GM23338 (cell line): ENCODE measurements at regions not wholly inside any gene's neighbourhood (a gene's known extent, or its start where the extent isn't known, plus 50 kb on each side); places are given as distances from the start of the nearest gene placed in this dataset.

Source experiments
- ATAC-seq: fragments of 200-7000 bp; cut with Tn5 transposase; 3 replicates; pipeline ENCODE4 v1.9.1; 2020
- DNase-seq: peaks from one replicate; pipeline ENCODE4 v3.0.0-alpha.2; 2015; ENCODE audit warnings: low spot score
- H2AFZ ChIP-seq: fragments of 200-600 bp; sonication (generic); 2 replicates; pipeline ENCODE4 v1.8.0; 2016; ENCODE audit warnings: antibody characterized with exemption, mild to moderate bottlenecking, moderate library complexity
- H3F3A ChIP-seq: fragments of 200-600 bp; sonication (generic); replicated peaks from 2 replicates; pipeline ENCODE4 v1.8.0; 2017; ENCODE audit warnings: antibody characterized with exemption, mixed run types, low read depth
- H3K27ac ChIP-seq: fragments of 200-600 bp; sonication (generic); 2 replicates; pipeline ENCODE4 v1.6.1; 2016; ENCODE audit warnings: low read depth
- H3K27me3 ChIP-seq: fragments of 200-600 bp; sonication (generic); 2 replicates; pipeline ENCODE4 v1.8.0; 2016; ENCODE audit warnings: mild to moderate bottlenecking, mixed run types, moderate library complexity; ENCODE audit not compliant: insufficient read depth
- H3K36me3 ChIP-seq: fragments of 200-600 bp; sonication (generic); 2 replicates; pipeline ENCODE4 v1.8.0; 2016; ENCODE audit warnings: mild to moderate bottlenecking; ENCODE audit not compliant: insufficient read depth
- H3K4me1 ChIP-seq: fragments of 200-600 bp; sonication (generic); 2 replicates; pipeline ENCODE4 v1.8.0; 2016; ENCODE audit warnings: mild to moderate bottlenecking, moderate library complexity; ENCODE audit not compliant: insufficient read depth
- H3K4me2 ChIP-seq: fragments of 200-600 bp; sonication (generic); 2 replicates; pipeline ENCODE4 v1.7.1; 2017; ENCODE audit warnings: mixed run types
- H3K4me3 ChIP-seq: fragments of 200-600 bp; sonication (generic); 2 replicates; pipeline ENCODE4 v1.6.1; 2016; ENCODE audit warnings: mixed run types
- H3K79me2 ChIP-seq: fragments of 200-600 bp; sonication (generic); replicated peaks from 2 replicates; pipeline ENCODE4 v1.8.0; 2017; ENCODE audit warnings: mild to moderate bottlenecking; ENCODE audit not compliant: insufficient read depth
- H3K9me2 ChIP-seq: fragments of 200-600 bp; sonication (generic); 2 replicates; pipeline ENCODE4 v1.8.0; 2017; ENCODE audit not compliant: insufficient read depth
- H4K20me1 ChIP-seq: fragments of 200-600 bp; sonication (generic); replicated peaks from 2 replicates; pipeline ENCODE4 v1.8.0; 2017; ENCODE audit warnings: mild to moderate bottlenecking; ENCODE audit not compliant: insufficient read depth
- H3K27ac Mint-ChIP-seq: 2 replicates; pipeline ENCODE4 v1.8.0; 2020; ENCODE audit warnings: inconsistent platforms, mild to moderate bottlenecking, moderate library complexity, mixed read lengths
- H3K27me3 Mint-ChIP-seq: 3 replicates; pipeline ENCODE4 v1.8.0; 2022; ENCODE audit warnings: low read depth, mild to moderate bottlenecking, moderate library complexity, mixed read lengths, inconsistent platforms; ENCODE audit not compliant: insufficient read depth, poor library complexity
- H3K36me3 Mint-ChIP-seq: 3 replicates; pipeline ENCODE4 v1.8.0; 2021; ENCODE audit warnings: low read depth, mild to moderate bottlenecking, inconsistent platforms, moderate library complexity, mixed read lengths
- H3K4me1 Mint-ChIP-seq: 3 replicates; pipeline ENCODE4 v1.8.0; 2020; ENCODE audit warnings: mild to moderate bottlenecking, inconsistent platforms, mixed read lengths
- H3K4me3 Mint-ChIP-seq: 3 replicates; pipeline ENCODE4 v1.8.0; 2021; ENCODE audit warnings: moderate library complexity, mild to moderate bottlenecking, inconsistent platforms, mixed read lengths
- H3K9me3 Mint-ChIP-seq: 3 replicates; pipeline ENCODE4 v1.8.0; 2020; ENCODE audit warnings: moderate library complexity, mild to moderate bottlenecking, inconsistent platforms, mixed read lengths
- CREB1 ChIP-seq: fragments of 250-450 bp; sonication (Bioruptor Pico); IDR thresholded peaks from 2 replicates; pipeline ENCODE4 v1.5.0; 2020; ENCODE audit warnings: low read depth, mild to moderate bottlenecking, moderate library complexity
- CTCF ChIP-seq, 2 experiments: fragments of 200-600 bp in 1 of 2; sonication (generic) in 1 of 2; conservative IDR thresholded peaks; 2 replicates each; pipeline versions ENCODE4 v1.5.1 to v1.6.1; 2016 to 2017; ENCODE audit warnings: antibody characterized with exemption in 2 of 2, low read depth in 2 of 2, mild to moderate bottlenecking in 2 of 2, moderate library complexity in 1 of 2
- ETS1 ChIP-seq: IDR thresholded peaks from 2 replicates; pipeline ENCODE4 v1.6.1; 2016; ENCODE audit warnings: antibody characterized with exemption
- EZH2 ChIP-seq: fragments of 200-600 bp; sonication (generic); IDR thresholded peaks from one replicate; pipeline ENCODE4 v1.8.0; 2017; ENCODE audit warnings: antibody characterized with exemption, mild to moderate bottlenecking, low read depth; ENCODE audit not compliant: unreplicated experiment
- EZH2phosphoT487 ChIP-seq: fragments of 200-600 bp; sonication (generic); IDR thresholded peaks from one replicate; pipeline ENCODE4 v1.8.1; 2018; ENCODE audit warnings: antibody characterized with exemption; ENCODE audit not compliant: unreplicated experiment
- JUNB ChIP-seq: IDR thresholded peaks from one replicate; pipeline ENCODE4 v1.6.1; 2016; ENCODE audit warnings: antibody characterized with exemption; ENCODE audit not compliant: unreplicated experiment
- NANOG ChIP-seq: IDR thresholded peaks from 2 replicates; pipeline ENCODE4 v1.6.1; 2016; ENCODE audit warnings: antibody characterized with exemption, borderline replicate concordance
- POLR2AphosphoS5 ChIP-seq: IDR thresholded peaks from 2 replicates; pipeline ENCODE4 v1.6.1; 2016; ENCODE audit warnings: antibody characterized with exemption, low read depth
- REST ChIP-seq: IDR thresholded peaks from one replicate; pipeline ENCODE4 v1.6.1; 2018; ENCODE audit warnings: antibody characterized with exemption; ENCODE audit not compliant: unreplicated experiment
- STAT1 ChIP-seq: IDR thresholded peaks from one replicate; pipeline ENCODE4 v1.6.1; 2016; ENCODE audit warnings: antibody characterized with exemption; ENCODE audit not compliant: unreplicated experiment
- ZNF114 ChIP-seq: fragments of 250-450 bp; sonication (Bioruptor Pico); IDR thresholded peaks from 2 replicates; pipeline ENCODE4 v1.5.0; 2020; ENCODE audit warnings: mild to moderate bottlenecking, moderate library complexity
- ZNF331 ChIP-seq: fragments of 250-450 bp; sonication (Bioruptor Pico); IDR thresholded peaks from 2 replicates; pipeline ENCODE4 v1.5.0; 2020; ENCODE audit warnings: low read depth, mild to moderate bottlenecking, moderate library complexity
- ZNF462 ChIP-seq: fragments of 250-450 bp; sonication (Bioruptor Pico); IDR thresholded peaks from 2 replicates; pipeline ENCODE4 v1.5.0; 2020; ENCODE audit warnings: mild to moderate bottlenecking, moderate library complexity

GRCh38 chr7:52271703-52272102, 763.7 kb upstream of the POM121L12 start:
- H3K4me1 ChIP-seq: no peaks in the 10 kb centered on the region
- DNase-seq (no peak), ATAC-seq (no peak)
- H3F3A ChIP-seq: no peaks in the 10 kb centered on the region
- no peaks in the 10 kb centered on the region for H3K79me2 ChIP-seq
- H3K4me3 ChIP-seq: no peak overlapping the region
- no peaks in the 10 kb centered on the region for H3K27me3 ChIP-seq
- H3K9me3 Mint-ChIP-seq: peaks cover 7% of the 10 kb centered on the region; the same call in 1 of the 3 replicates
- no peak for TF ChIP-seq EZH2phosphoT487
- TF ChIP-seq ZNF462 (CRISPR knock-in tag): no peak
- TF ChIP-seq EZH2: no peak
- no peak for TF ChIP-seq POLR2AphosphoS5
- no peak for TF ChIP-seq ZNF331
- TF ChIP-seq CREB1 (CRISPR knock-in tag): no peak
- no peak for TF ChIP-seq ZNF114
- TF ChIP-seq CTCF (conservative IDR thresholded peaks at IDR 0.05; ENCODE audit: low read depth in 2 of 2): no peak
- no peak for TF ChIP-seq REST
- no peak for TF ChIP-seq STAT1
- TF ChIP-seq ETS1: no peak
- no peak for TF ChIP-seq NANOG
- TF ChIP-seq JUNB: no peak
- no peaks in the 10 kb centered on the region for H3K36me3 ChIP-seq
- peaks cover 3% of the 10 kb centered on the region; the same call in 2 of the 3 replicates for H3K36me3 Mint-ChIP-seq
- H4K20me1 ChIP-seq: no peaks in the 10 kb centered on the region
- H3K4me2 ChIP-seq: no peak overlapping the region
- no peak overlapping the region for H3K27ac Mint-ChIP-seq
- no peak overlapping the region for H3K27ac ChIP-seq
- no peak overlapping the region for H2AFZ ChIP-seq
- no peaks in the 10 kb centered on the region for H3K9me2 ChIP-seq
- peaks cover 2% of the 10 kb centered on the region for H3K27me3 Mint-ChIP-seq
- H3K4me3 Mint-ChIP-seq: no peak overlapping the region
- H3K4me1 Mint-ChIP-seq: no peaks in the 10 kb centered on the region
